Activated naive CD8-positive, alpha-beta T cell treated with anti-CD3 and anti-CD28 coated beads, Interleukin-2, amount 50 U/mL, for 24 hours (primary cell): ENCODE measurements at regions not wholly inside any gene's neighbourhood (a gene's known extent, or its start where the extent isn't known, plus 50 kb on each side); places are given as distances from the start of the nearest gene placed in this dataset.

Experiments
- ATAC-seq: fragments of 150-1000 bp; cut with Tn5 transposase; one replicate; pipeline ENCODE4 v1.10.0; 2021
- DNase-seq: peaks from one replicate; pipeline ENCODE4 v3.0.0; 2021
- H3K27ac Mint-ChIP-seq: one replicate; pipeline ENCODE4 v1.8.0; 2021; ENCODE audit warnings: mild to moderate bottlenecking, mixed read lengths
- H3K27me3 Mint-ChIP-seq: one replicate; pipeline ENCODE4 v1.8.0; 2021; ENCODE audit warnings: mixed read lengths
- H3K36me3 Mint-ChIP-seq: one replicate; pipeline ENCODE4 v1.8.0; 2021; ENCODE audit warnings: low read depth, mixed read lengths
- H3K4me1 Mint-ChIP-seq: one replicate; pipeline ENCODE4 v1.8.0; 2021; ENCODE audit warnings: mixed read lengths
- H3K4me3 Mint-ChIP-seq: one replicate; pipeline ENCODE4 v1.8.0; 2021; ENCODE audit warnings: mild to moderate bottlenecking, moderate library complexity, mixed read lengths
- H3K9me3 Mint-ChIP-seq: one replicate; pipeline ENCODE4 v1.8.0; 2021; ENCODE audit warnings: mixed read lengths

GRCh38 chr14:22433069-22433468 is 156.0 kb downstream of the DAD1 start:
- ATAC-seq (no peak), DNase-seq (no peak)
- H3K9me3 Mint-ChIP-seq, result no peaks in the 10 kb centered on the region
- H3K4me3 Mint-ChIP-seq, result no peak overlapping the region
- no peaks in the 10 kb centered on the region for H3K36me3 Mint-ChIP-seq
- H3K27ac Mint-ChIP-seq, result peak overlapping the region; percentile 54
- H3K27me3 Mint-ChIP-seq, result no peaks in the 10 kb centered on the region
- H3K4me1 Mint-ChIP-seq, result peaks cover 32% of the 10 kb centered on the region

DNA sequence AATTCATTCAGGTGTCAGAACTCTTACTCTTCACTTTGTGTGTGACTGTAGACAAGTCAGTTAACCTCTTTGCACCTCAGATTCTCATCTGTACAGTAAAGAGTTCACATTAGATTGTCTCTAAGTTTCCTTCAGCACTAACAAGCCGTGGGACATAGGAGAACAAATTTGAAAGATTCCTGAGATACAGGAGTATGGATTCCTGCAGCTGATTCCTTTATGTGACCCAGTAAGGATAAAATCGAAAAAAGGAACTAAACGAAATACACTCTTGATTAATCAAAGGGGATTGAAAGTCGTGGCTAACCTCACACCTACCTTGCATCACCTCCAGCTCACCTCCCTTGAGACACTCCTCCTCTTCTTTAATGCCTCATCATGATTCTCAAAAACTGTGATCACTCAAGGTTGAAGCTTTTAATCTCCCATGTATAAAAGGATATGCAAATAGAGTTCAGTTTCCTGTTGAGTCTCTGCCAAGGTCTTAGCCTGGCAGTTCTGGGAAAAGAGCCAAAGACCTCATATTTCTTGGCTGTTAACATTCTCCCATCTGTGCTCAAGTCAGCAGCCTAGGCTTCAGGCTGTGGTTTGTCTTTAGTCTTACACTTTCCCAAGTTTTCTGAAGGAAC is 156.6 kb downstream of the DAD1 start:
- no peaks in the 10 kb centered on the region for H3K9me3 Mint-ChIP-seq
- no peak overlapping the region for H3K4me3 Mint-ChIP-seq
- H3K4me1 Mint-ChIP-seq, result peaks cover 34% of the 10 kb centered on the region
- DNase-seq, result no peak
- H3K36me3 Mint-ChIP-seq, result no peaks in the 10 kb centered on the region
- no peak for ATAC-seq
- no peaks in the 10 kb centered on the region for H3K27me3 Mint-ChIP-seq
- no peak overlapping the region for H3K27ac Mint-ChIP-seq

- Mint-ChIP-seq H3K27me3 (no peaks in the 10 kb centered on the region), H3K4me3 (no peak overlapping the region), H3K36me3 (no peaks in the 10 kb centered on the region), H3K27ac (no peak overlapping the region), H3K4me1 (peaks cover 29% of the 10 kb centered on the region), H3K9me3 (no peaks in the 10 kb centered on the region)
- ATAC-seq, result no peak
- DNase-seq, result no peak
Measured at GRCh38 chr14:22429546-22430294, 159.3 kb downstream of the DAD1 start.

- no peak for DNase-seq
- H3K27ac Mint-ChIP-seq, result no peak overlapping the region
- no peak overlapping the region for H3K4me3 Mint-ChIP-seq
- ATAC-seq, result no peak
- H3K36me3 Mint-ChIP-seq, result no peaks in the 10 kb centered on the region
- no peaks in the 10 kb centered on the region for H3K27me3 Mint-ChIP-seq
- peaks cover 26% of the 10 kb centered on the region for H3K4me1 Mint-ChIP-seq
- H3K9me3 Mint-ChIP-seq, result no peaks in the 10 kb centered on the region
Measured at GRCh38 chr14:22428700-22429291, 160.2 kb downstream of the DAD1 start.

- DNase-seq, result no peak
- H3K9me3 Mint-ChIP-seq, result no peaks in the 10 kb centered on the region
- H3K36me3 Mint-ChIP-seq, result no peaks in the 10 kb centered on the region
- H3K27me3 Mint-ChIP-seq, result no peaks in the 10 kb centered on the region
- no peak overlapping the region for H3K4me3 Mint-ChIP-seq
- no peak for ATAC-seq
- H3K4me1 Mint-ChIP-seq, result peaks cover 21% of the 10 kb centered on the region
- no peak overlapping the region for H3K27ac Mint-ChIP-seq
Measured at GRCh38 chr14:22427771-22428231, 161.2 kb downstream of the DAD1 start.

DNA sequence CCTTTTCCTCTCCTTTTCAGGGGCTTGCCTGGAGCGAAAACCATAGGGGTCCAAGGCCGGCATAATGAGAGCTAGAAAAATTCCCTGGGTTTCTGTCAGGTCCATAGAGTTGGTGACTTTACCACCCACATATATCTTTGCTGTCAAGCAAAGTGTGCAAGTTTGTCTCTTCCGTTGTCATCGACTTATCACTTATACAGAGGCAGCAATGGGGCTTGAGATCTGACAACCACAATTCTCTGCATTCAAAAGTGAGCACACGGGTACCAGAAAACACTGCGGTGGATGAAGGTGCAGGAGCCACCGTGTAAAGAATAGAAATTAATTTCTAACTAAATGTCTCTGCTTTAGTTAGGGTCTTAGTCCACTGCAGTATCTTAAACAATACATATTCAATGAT is 162.3 kb downstream of the DAD1 start:
- no peak for ATAC-seq
- Mint-ChIP-seq H3K9me3 (no peaks in the 10 kb centered on the region), H3K36me3 (no peaks in the 10 kb centered on the region), H3K4me1 (peaks cover 19% of the 10 kb centered on the region), H3K27ac (no peak overlapping the region), H3K27me3 (no peaks in the 10 kb centered on the region), H3K4me3 (no peak overlapping the region)
- no peak for DNase-seq

- H3K27me3 Mint-ChIP-seq, result no peaks in the 10 kb centered on the region
- no peak for ATAC-seq
- H3K36me3 Mint-ChIP-seq, result no peaks in the 10 kb centered on the region
- peaks cover 13% of the 10 kb centered on the region for H3K4me1 Mint-ChIP-seq
- no peaks in the 10 kb centered on the region for H3K9me3 Mint-ChIP-seq
- no peak for DNase-seq
- H3K4me3 Mint-ChIP-seq, result no peak overlapping the region
- H3K27ac Mint-ChIP-seq, result peak overlapping the region; percentile 39
Measured at GRCh38 chr14:22423958-22424357, 165.1 kb downstream of the DAD1 start.

GRCh38 chr14:22422238-22422637 is 166.8 kb downstream of the DAD1 start:
- ATAC-seq, result no peak
- DNase-seq, result no peak

GRCh38 chr14:22420598-22421186 is 168.3 kb downstream of the DAD1 start:
- Mint-ChIP-seq H3K4me3 (no peak overlapping the region), H3K4me1 (peaks cover 13% of the 10 kb centered on the region), H3K27ac (no peak overlapping the region), H3K36me3 (no peaks in the 10 kb centered on the region), H3K9me3 (no peaks in the 10 kb centered on the region), H3K27me3 (no peaks in the 10 kb centered on the region)
- DNase-seq, result no peak
- no peak for ATAC-seq

More at GRCh38 chr14:22422238-22422637, 166.8 kb downstream of the DAD1 start:
- H3K4me1 Mint-ChIP-seq, result peaks cover 14% of the 10 kb centered on the region
- H3K9me3 Mint-ChIP-seq, result no peaks in the 10 kb centered on the region
- no peak overlapping the region for H3K4me3 Mint-ChIP-seq
- H3K27ac Mint-ChIP-seq, result no peak overlapping the region
- no peaks in the 10 kb centered on the region for H3K27me3 Mint-ChIP-seq
- no peaks in the 10 kb centered on the region for H3K36me3 Mint-ChIP-seq

- ATAC-seq (no peak), DNase-seq (no peak)
- Mint-ChIP-seq H3K36me3 (no peaks in the 10 kb centered on the region), H3K27ac (no peak overlapping the region), H3K4me1 (peaks cover 13% of the 10 kb centered on the region), H3K27me3 (no peaks in the 10 kb centered on the region), H3K4me3 (no peak overlapping the region), H3K9me3 (no peaks in the 10 kb centered on the region)
Measured at GRCh38 chr14:22419620-22420019, 169.4 kb downstream of the DAD1 start.

GRCh38 chr14:22418631-22419030 is 170.4 kb downstream of the DAD1 start:
- Mint-ChIP-seq H3K27me3 (no peaks in the 10 kb centered on the region), H3K4me1 (peaks cover 13% of the 10 kb centered on the region), H3K36me3 (no peaks in the 10 kb centered on the region), H3K9me3 (no peaks in the 10 kb centered on the region), H3K27ac (peak overlapping the region; percentile 62), H3K4me3 (no peak overlapping the region)
- DNase-seq, result no peak
- ATAC-seq, result no peak

GRCh38 chr14:22417914-22418313 is 171.1 kb downstream of the DAD1 start:
- Mint-ChIP-seq H3K36me3 (no peaks in the 10 kb centered on the region), H3K4me1 (peaks cover 13% of the 10 kb centered on the region), H3K27me3 (no peaks in the 10 kb centered on the region), H3K9me3 (no peaks in the 10 kb centered on the region), H3K4me3 (no peak overlapping the region), H3K27ac (no peak overlapping the region)
- ATAC-seq (no peak), DNase-seq (no peak)

DNA sequence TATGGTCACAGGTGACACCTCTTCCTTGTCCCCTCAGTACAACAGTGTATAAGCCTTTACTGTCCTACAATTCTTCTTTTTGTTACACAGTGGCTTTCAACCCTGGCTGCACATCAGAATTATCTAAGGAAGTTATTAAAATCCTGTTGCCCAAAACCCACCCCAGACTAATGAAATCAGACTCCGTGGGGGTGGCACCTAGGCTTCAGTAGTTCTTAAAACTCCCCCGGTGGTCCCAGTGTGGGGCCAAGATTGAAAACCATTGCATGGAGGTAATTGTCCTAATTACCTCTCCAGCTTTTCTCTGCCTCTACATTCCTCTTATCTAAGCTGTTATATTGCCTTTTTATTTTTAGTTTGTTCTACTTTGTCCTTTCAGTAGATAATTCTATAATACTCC is 172.8 kb downstream of the DAD1 start:
- ATAC-seq, result no peak
- Mint-ChIP-seq H3K9me3 (no peaks in the 10 kb centered on the region), H3K4me1 (peaks cover 9% of the 10 kb centered on the region), H3K36me3 (no peaks in the 10 kb centered on the region), H3K27ac (no peak overlapping the region), H3K27me3 (no peaks in the 10 kb centered on the region), H3K4me3 (no peak overlapping the region)
- DNase-seq, result no peak

DNA sequence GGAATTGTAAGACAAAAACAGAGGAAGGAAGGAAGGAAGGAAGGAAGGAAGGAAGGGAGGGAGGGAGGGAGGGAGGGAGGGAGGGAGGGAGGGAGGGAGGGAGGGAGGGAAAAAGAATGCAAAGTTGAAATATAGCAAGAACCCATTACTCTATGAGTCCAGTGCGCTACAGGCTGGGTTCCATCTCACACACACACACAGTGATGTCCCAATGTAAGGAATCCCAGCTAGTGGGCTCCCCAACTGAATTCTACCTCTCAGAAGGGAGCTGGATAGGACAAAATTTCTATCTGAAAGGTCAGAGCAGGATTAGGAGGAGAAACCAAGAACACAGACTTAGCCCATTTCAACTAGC is 173.4 kb downstream of the DAD1 start:
- Mint-ChIP-seq H3K27me3 (no peaks in the 10 kb centered on the region), H3K27ac (no peak overlapping the region), H3K4me1 (peaks cover 9% of the 10 kb centered on the region), H3K36me3 (no peaks in the 10 kb centered on the region), H3K9me3 (no peaks in the 10 kb centered on the region), H3K4me3 (no peak overlapping the region)
- DNase-seq (no peak), ATAC-seq (no peak)
